A172 (cell line): ENCODE measurements at regions not wholly inside any gene's neighbourhood (a gene's known extent, or its start where the extent isn't known, plus 50 kb on each side); places are given as distances from the start of the nearest gene placed in this dataset.

Experiments
- DNase-seq: peaks from one replicate; pipeline ENCODE4 v3.0.0-alpha.2; 2015; ENCODE audit warnings: low spot score

DNA sequence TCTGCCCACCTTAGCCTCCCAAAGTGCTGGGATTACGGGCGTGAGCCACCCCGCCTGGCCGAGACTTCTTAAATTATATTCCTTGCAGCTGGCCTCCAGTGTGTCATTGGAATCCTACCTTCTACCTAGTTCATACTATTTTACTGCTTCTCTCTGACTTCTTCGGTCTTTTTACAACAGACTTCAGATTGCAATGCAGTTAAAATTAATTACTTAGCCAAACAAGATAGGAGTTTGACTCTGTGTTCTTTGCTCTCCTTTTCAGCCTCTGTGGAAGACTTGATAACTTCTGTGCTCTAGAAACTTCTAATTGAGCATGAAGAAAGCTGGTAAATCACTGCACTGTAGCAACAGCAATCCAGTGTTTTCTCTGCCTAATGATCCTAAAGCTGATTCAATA is 199.5 kb downstream of the GASK1B start:
- DNase-seq: no peak

DNA sequence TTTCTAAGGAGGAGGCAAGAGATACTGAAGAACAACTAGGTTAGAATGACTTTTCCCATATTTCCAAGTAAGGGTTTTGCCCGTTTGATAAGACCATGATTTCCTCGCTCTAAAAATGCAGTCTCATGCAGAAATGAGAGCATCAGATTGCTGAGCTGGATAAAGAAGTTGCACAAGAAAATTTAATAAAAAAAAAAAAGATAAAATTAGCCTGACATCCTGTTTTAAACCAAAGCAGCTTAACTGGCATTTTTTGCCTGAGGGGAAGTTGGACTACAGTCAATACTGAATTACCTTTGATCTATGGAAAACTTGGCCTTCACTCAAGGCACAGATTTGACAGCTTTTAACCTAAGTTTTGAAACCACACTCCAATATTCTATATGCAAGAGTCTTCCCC is 208.4 kb downstream of the GASK1B start:
- no peak for DNase-seq

DNA sequence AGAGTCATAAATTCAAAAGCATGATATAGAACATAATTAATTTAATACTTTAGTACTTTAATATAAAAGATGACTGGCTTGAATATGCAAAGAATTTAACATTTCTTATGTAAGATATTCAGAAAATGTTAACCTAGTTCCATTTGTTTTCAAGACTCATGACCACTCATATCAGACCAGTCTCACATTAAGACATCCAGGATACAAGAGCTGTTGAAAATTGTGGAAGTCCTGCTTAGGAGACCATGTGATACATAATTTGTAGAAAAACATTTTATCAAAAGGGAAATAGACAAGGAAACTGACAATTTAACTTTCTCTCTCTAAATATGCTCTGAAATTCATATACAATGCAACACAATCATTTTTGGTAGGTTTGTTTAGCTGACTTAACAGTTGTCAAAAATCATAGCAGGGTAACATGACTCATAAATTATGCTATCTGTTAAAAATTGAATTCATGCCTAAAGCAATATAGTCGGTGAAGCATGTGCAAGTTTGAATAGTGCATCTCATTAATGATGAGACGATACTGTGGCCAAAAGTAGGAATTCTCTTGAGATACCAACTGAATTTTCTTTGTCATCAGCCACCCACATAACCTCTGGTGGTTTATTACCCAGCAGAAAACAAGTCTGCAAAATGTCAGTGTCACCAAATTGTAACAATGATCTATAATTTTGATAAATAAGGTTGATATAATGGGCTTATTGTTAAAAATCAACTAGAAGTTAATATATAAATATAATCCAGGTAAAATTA is 211.4 kb downstream of the GASK1B start:
- DNase-seq: no peak

DNA sequence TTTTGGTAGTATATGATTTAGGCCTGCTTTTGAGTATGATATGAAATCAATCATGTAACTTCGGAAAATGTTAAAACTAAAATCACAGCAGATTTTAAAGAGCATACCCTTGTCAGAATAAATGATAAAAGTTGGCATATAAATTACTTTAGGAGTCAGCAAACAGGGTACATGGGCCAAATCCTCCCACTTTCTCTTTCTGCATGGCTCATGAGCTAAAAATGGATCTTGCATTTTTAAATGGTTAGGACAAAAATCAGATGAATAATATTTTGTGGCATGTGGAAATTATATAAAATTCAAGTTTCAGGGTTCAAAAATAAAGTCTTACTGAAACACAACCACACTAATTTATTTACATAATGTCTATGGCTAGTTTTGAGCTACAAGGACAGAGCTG is 214.9 kb downstream of the GASK1B start:
- no peak for DNase-seq

DNA sequence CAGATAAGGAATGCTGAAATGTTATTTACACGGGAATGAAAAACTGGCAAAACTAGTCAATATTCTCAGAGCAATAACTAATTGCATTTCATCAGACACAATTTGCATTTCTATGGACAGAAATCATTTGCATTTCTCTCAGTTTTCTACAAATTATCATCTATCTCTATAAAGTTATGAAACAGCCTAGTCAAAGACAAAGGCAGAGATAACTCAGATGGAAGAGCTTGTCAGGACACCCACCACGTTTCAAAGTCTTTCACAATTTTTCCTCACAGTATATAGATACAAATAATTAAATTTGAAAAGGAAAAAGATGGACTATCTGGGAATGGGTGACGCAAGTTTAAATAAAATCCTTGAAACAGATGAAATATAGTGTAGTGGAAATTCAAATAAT is 230.8 kb downstream of the GASK1B start:
- no peak for DNase-seq

DNA sequence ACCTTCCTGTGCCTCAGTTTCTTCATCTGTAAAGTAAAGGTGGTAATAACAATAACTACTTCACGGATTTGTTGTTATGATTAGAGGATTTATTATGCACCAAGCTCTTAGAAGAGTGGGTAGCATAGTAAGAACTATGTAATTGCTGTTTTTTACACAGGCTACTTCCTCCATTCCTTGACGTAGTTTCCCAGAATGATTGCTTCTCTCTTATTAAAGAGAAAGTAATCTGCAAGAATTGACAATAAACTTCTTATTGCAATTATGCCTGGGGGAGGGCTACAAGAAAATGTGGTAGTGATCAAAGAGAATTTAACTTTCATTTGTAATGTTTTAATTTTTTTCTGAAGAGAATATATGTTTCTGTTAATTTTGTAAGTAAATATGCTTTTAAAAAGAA is 238.7 kb downstream of the GASK1B start:
- no peak for DNase-seq

DNA sequence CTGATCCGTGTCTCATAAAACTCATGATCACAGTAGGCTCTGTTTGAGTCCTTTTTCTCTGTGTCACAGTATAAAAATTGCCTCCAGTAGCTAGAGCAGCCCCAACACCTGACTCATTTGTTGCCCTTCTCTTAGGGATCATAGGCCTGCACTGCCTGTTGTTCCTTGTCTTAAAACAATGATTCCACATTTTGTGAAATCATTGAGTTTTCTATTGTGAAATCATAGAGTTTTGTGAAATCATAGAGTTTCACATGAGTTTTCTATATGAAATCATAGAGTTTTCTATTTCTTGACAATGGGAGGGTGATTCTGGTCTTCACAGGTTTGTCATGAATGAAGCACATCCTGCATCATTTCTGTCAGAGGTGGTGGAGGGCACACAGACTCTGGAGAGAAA is 239.9 kb downstream of the GASK1B start:
- DNase-seq: no peak

DNA sequence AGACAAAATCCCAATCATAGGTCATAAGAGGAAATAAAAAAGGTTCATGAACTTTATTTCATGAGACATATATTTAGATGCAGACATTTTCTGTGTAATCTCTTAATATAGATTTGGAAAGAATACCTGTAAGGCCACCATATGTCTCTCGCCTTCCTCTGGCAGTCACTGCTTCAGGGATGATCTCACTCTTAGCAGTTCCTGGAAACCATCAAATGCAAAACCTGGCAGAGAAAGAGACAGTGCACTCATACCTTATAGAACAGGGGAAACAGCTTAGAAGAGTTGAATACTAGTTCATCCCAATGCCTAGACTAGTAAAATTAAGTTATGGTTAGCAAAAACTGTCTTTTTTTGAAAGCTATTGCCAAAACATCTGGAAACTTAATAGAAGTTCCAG is 243.3 kb downstream of the GASK1B start:
- no peak for DNase-seq

DNA sequence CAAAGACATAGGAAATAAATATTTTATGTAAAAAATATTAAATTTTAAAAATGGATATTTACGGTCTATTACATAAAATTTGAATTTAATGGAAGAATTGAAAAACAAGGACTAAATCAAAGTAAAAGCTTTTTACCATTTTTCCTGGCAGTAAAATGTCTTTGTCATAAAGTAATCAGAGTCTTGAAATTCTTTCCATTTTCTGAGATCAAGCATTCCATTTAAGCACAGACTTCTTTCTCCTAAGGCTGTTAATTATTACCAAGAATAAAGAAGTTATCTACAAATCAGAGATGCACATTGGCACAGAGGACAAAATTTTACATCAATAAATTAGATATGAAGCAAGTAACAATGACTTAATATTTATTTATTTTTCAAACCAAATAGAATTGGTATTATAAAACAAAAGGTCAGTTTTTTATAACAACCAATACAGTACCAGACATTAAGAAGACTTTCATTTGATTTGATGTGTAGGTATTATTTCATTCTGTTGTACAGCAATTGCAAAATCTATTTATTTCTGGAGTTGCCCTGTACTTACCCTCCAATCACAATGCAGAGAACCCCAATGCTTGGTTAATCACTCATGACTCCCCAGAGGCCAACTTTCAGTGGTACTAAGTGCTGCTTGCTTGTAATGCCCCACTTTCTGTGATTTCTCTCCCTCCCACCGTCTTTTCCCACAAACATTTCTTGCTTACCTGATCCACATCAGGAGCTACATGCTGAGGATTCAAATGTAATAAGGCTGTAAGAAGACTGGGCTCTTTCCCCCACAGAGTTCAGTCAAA is 254.6 kb downstream of the GASK1B start:
- no peak for DNase-seq

DNA sequence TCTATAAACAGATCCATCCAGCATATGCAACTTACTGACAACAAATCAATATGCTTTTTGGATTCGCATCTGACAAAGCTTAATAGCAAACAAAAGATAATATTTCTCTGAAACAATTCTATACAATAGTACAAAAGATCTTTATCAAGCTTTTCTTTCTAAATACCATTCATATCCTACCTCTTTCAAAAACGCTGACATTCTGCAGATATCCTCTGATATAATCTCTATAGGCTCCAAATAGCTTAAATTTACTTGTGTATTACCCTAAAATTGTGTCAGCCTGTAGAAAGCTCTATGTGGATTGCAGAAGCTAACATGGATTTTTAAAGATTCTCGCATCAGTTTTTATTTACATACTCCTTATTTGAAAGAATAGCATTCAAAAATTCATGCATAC is 260.6 kb downstream of the GASK1B start:
- no peak for DNase-seq

DNA sequence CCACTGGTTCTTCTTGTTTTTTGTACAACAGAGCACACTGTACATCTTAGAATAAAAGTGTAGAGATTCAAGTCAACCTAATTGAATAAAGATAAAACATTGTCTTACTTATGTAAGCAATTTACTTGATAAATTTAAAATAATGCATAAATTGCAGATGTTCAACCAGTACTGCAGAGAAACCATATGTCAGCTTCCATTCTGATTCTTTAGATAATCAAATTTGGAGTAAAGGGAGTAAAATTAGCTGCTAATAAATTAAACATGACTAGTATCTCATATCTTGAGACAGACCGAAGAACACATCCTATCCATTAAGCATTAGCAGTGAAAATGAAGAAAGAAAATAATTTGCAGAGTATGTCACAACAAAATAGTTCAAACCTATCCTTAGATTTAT is 261.2 kb downstream of the GASK1B start:
- no peak for DNase-seq

DNA sequence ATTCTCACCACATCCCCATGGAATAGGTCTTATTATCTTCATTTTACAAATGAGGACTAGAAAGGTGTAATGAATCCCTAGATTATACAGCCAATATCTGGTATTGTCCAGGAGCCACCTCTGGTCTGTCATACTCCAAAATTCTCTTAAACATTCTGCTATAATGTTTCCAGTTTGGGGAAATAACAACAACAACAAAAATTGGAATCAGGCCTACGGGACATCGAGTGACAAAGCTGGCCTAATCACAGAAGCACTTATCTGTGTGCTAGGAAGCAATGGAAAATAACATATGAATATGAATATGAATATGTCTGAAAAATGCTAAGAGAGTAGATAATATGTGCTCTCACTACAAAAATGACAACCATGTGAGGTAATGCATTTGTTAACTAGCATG is 264.1 kb downstream of the GASK1B start:
- no peak for DNase-seq

DNA sequence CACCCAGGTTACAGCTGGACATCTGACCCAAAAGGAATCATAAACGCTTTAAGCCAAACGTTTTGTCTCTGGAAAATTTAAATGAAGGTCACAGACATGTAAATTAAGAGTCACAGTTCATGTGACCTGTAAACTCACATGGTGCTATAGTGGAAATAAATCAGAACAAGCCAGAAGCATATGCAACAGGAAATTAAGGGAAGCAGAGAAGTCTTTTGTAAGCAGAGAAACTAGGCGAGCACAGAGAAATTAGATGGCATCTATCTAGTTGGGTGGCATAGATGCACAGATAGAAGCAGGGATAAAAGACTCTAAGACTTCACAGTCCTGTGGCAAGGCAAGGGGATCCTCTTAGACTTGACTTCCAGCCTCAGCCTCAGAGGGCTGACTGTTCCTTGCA is 264.8 kb downstream of the GASK1B start:
- no peak for DNase-seq

DNA sequence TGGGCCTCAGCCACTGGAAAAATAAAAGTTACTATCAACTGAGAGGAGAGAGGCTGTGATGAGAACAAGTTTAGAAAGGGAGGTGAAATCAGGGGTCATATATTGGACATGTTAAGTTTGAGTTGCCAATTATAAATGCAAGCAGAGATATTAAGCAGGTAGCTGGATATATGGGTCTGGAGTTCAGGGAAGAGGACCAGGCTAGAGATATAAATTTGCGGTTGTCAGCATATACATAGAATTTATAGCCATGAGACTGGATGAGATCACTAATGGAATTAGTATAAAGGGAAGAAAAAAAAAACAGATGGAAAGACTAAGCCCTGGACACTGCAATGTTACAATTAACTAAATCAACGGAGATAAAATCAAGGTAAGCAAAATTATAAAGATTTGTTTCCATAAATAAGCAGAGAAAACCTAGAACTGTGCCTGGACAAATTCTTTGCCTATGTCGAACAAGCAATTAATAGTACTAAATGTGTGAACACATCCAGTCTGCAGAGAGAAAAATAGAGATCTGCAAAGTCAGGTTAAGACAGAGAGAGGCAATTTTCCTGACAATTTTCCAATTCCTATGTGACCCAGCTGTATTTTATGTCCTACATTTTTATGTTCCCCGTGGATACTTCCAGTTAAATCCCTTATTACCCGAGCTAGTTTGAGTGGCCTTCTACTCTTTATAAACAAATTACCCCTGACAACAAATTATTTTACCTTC is 265.4 kb downstream of the GASK1B start:
- DNase-seq: no peak

DNA sequence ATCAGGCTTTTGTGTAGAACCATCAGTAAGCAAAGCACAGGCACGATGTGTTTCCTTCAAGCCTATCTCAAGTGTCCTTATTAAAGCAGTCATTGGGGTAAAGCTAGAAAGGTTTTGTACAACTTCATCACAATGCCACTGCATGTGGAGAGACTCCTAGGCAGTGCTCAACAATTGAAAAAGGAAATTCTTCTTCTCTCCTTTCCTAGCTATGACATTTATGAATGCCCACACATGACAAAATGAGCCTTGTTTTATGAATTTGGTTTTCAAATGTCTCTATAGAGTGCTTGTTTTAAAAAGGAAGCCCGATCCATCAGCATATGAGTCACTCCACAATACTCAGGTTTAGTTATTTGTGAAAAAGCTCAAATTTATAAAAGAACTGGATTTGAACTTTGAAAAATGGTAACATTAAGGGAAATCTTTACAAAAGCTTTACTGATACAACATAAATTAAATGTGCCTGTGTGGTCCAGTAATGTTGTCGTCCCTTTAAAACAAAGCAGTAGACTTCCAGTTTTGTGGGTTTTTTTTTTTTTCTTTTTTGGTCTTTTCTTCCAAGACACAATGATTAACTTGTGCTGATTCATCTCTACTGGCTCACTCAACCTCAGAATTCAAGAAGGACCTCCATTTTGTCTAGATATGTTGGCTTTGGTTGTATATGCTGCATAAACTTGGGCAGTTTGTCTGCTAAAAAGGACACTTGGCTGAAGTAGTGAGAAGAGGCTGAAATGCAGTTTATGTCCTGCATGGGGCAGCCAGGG is 273.8 kb downstream of the GASK1B start:
- DNase-seq: peak; percentile 11

DNA sequence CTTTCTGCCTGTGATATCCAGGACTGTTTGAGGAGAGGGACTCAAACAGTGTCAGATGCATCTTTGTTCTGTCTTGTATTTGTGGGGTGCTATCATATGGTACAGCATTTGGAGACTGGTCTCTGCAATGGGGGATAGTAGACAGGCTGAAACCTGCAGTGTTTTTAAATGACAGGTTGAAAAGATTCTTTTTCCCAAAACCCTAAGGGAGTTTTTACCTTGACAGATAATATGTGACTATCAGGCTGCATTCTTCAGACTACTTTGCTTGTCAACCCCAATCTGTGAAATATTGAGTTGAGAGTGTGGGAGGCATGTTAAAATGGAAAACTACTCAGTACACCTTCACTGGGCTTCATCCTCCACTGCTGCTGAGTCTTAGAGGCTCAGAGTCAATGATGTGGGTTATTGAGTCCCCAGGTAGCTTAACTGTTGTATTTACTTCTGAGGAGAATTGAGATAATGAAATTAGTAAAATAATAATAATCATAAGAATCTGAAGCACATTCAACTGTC is 274.9 kb downstream of the GASK1B start:
- DNase-seq: no peak

DNA sequence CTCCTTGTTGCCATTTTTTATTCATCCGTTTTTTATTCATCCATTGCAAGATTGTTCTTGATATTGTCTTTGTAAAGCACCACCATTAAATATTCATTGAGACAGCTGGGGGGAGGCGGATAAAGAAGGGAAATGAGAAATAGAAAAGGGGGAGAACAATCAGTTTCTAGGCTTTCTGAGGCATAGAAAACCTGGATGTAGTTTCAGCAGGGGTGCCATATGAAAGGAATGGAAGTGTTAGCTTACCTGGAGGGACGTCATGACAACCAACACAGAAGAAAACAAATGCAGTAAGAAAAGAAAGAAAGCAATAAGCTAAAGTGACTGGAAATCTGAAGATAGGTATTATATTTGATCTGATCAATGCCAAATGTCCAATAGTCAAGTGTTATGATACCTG is 276.1 kb downstream of the GASK1B start:
- DNase-seq: no peak

DNA sequence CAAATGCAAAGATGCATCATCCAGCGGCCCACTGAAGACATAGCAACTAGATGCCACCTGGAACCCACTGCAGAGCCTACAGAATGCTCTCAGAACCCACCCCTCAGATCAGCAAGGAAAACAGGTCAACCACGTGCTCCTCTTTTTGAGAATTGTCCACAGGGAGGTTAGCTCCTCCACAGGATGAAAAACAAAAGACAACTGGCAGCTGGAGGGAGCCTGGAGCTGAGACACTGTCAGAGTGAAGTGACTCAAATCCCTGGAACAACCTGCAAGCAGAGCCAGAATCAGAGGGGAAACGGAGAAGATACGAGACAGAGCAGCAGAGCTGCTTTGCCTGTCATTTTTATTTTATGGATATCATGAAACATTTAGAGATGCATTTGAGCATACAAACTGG is 277.6 kb downstream of the GASK1B start:
- DNase-seq: no peak

DNA sequence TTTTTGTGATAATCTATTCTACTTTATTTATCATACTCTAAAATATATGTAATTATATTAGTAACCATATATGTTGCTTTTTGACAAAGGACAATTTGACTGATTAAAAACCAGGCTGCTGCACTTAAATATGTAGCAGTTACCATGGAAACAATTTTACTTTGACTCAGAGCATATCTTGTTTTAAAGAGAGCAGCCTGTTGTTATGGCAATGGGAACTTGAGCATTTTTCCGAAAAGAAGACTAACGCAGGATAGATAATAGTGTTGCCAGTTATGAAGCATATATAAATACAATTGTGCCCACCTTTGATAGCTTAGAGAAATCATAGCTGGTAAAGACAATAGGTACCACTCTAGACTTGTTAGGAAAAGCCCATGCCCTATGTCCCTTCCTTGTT is 283.0 kb downstream of the GASK1B start:
- DNase-seq: no peak

DNA sequence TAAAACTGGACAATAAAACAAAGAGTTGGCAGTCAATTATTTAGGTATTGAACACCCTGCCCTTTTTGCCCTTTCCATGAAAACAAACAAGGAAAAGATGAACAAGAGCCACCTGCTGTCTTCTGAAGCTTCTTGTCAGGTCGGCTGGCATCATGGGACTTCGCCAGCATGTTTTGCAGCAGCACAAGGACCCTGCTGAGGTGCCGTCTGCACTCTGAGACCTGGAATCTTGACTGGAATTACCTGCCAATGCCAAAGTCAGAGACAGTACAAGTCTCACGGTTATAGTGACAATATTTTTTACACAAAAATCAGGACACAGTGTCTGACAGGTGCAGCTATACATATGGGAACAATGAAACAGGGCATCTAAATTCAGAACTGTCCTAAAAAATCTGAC is 284.5 kb downstream of the GASK1B start:
- no peak for DNase-seq

DNA sequence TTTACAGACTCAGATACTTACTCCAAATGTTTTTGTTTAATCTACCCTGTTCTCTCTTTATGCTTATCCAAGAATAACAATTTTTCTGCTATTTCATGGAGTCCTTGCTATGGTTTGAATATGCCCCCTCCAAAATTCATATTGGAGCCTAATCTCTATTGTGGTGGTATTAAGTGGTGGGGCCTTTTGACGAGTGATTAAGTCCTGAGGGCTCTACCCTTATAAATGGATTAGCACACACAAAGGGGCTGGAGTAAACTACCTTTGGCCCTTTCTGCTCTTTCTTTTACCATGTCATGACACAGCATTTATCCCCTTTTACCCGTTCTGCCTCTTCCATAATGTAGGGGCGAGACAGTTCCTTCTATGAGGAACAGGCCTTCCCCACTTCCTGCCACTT is 285.5 kb downstream of the GASK1B start:
- DNase-seq: no peak

DNA sequence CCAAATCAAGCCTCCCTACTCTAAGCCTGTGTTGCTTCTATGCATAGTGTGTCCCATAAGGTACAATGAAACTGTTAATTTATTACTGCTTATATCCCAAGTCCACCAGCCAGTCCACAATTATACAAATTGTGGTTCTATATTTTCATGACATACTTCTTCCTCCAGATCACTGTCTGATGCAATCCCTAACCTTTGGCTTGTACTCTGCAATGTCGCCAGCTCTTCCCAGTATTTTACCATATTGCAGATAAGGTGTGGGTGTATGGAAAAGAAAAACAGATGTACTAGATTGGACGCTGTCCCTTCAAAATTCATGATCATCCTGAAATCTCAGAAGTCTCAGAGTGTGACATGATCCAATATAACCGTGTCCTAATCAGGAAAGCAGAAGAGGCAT is 286.2 kb downstream of the GASK1B start:
- no peak for DNase-seq
